GM21423 (cell line): ENCODE measurements at regions not wholly inside any gene's neighbourhood (a gene's known extent, or its start where the extent isn't known, plus 50 kb on each side); places are given as distances from the start of the nearest gene placed in this dataset.
"Not testable (repeated sequence)": the region's sequence is repeated elsewhere in the genome, so short reads cannot be mapped to it uniquely, and the experiment has no call there.

Experiments
- ATAC-seq: cut with Tn5 transposase; IDR thresholded peaks from one replicate; pipeline ENCODE4 v1.9.1; 2021; ENCODE audit warnings: mild to moderate bottlenecking, moderate library complexity; ENCODE audit not compliant: unreplicated experiment

- ATAC-seq: no peak
Measured at GRCh38 chr18:79595876-79596374, 83.7 kb upstream of the CTDP1 start.

GRCh38 chr18:79596446-79597175 is 83.0 kb upstream of the CTDP1 start:
- ATAC-seq: no peak

GRCh38 chr18:79597176-79597830 is 82.3 kb upstream of the CTDP1 start:
- ATAC-seq: no peak

- ATAC-seq: no peak
Measured at GRCh38 chr18:79597831-79598632, 81.6 kb upstream of the CTDP1 start.

- ATAC-seq: no peak
Measured at GRCh38 chr18:79598633-79599175, 80.9 kb upstream of the CTDP1 start.

GRCh38 chr18:79599441-79599931 is 80.1 kb upstream of the CTDP1 start:
- no peak for ATAC-seq

- no peak for ATAC-seq
Measured at GRCh38 chr18:79600141-79600540, 79.5 kb upstream of the CTDP1 start.

GRCh38 chr18:79600596-79600995 is 79.0 kb upstream of the CTDP1 start:
- ATAC-seq: no peak

GRCh38 chr18:79601234-79601633 is 78.4 kb upstream of the CTDP1 start:
- ATAC-seq: no peak

- ATAC-seq: no peak
Measured at GRCh38 chr18:79603321-79604204, 76.0 kb upstream of the CTDP1 start.

GRCh38 chr18:79604205-79604912 is 75.2 kb upstream of the CTDP1 start:
- ATAC-seq: no peak

- no peak for ATAC-seq
Measured at GRCh38 chr18:79604913-79605880, 74.4 kb upstream of the CTDP1 start.

- not testable (repeated sequence) for ATAC-seq
Measured at GRCh38 chr18:79606071-79606470, 73.5 kb upstream of the CTDP1 start.

- ATAC-seq: no peak
Measured at GRCh38 chr18:79606621-79607331, 72.8 kb upstream of the CTDP1 start.

- no peak for ATAC-seq
Measured at GRCh38 chr18:79607361-79607952, 72.1 kb upstream of the CTDP1 start.

- no peak for ATAC-seq
Measured at GRCh38 chr18:79608069-79608468, 71.5 kb upstream of the CTDP1 start.

GRCh38 chr18:79608535-79608934 is 71.1 kb upstream of the CTDP1 start:
- no peak for ATAC-seq
